Liver (tissue), 8 donors: ENCODE measurements at regions not wholly inside any gene's neighbourhood (a gene's known extent, or its start where the extent isn't known, plus 50 kb on each side); places are given as distances from the start of the nearest gene placed in this dataset.

Experiments used
- DNase-seq: peaks from one replicate; pipeline ENCODE4 v3.0.0-alpha.2; 2017; ENCODE audit warnings: low spot score
- H3K27ac ChIP-seq, 2 donors: one replicate each; pipeline ENCODE4 v1.7.0; 2013; ENCODE audit warnings: inconsistent platforms in 2 of 2, low read length in 2 of 2, control low read depth in 1 of 2, low read depth in 1 of 2, mild to moderate bottlenecking in 1 of 2
- H3K27me3 ChIP-seq, 4 donors: one replicate each; pipeline versions ENCODE4 v1.6.1 to v1.7.0; 2013; ENCODE audit warnings: low read length in 3 of 4, inconsistent platforms in 1 of 4, mild to moderate bottlenecking in 1 of 4, moderate library complexity in 1 of 4; ENCODE audit not compliant: control insufficient read depth in 4 of 4, insufficient read depth in 4 of 4
- H3K36me3 ChIP-seq, 4 donors: one replicate each; pipeline versions ENCODE4 v1.6.1 to v1.7.0; 2013; ENCODE audit warnings: low read length in 3 of 4, mild to moderate bottlenecking in 3 of 4, low read depth in 1 of 4, moderate library complexity in 1 of 4; ENCODE audit not compliant: control insufficient read depth in 4 of 4, insufficient read depth in 3 of 4
- H3K4me1 ChIP-seq, 4 donors: one replicate each; pipeline versions ENCODE4 v1.6.1 to v1.7.0; 2013; ENCODE audit warnings: low read length in 3 of 4, mild to moderate bottlenecking in 3 of 4, moderate library complexity in 1 of 4; ENCODE audit not compliant: control insufficient read depth in 4 of 4, insufficient read depth in 4 of 4
- H3K4me3 ChIP-seq, 3 donors: one replicate each; pipeline versions ENCODE4 v1.6.1 to v1.7.0; 2013; ENCODE audit warnings: low read length in 3 of 3, control low read depth in 1 of 3, low read depth in 1 of 3, mild to moderate bottlenecking in 1 of 3
- H3K9ac ChIP-seq, 2 donors: one replicate each; pipeline ENCODE4 v1.7.0; 2013; ENCODE audit warnings: low read length in 2 of 2, mild to moderate bottlenecking in 2 of 2, moderate library complexity in 2 of 2, control low read depth in 1 of 2, low read depth in 1 of 2
- H3K9me3 ChIP-seq, 4 donors: one replicate each; pipeline versions ENCODE4 v1.6.1 to v1.7.0; 2013; ENCODE audit warnings: low read length in 3 of 4; ENCODE audit not compliant: control insufficient read depth in 4 of 4
- FOXA1 ChIP-seq: IDR thresholded peaks from 2 replicates; pipeline ENCODE4 v1.6.1; 2016; ENCODE audit warnings: antibody characterized with exemption
- FOXA2 ChIP-seq: IDR thresholded peaks from 2 replicates; pipeline ENCODE4 v1.6.1; 2016; ENCODE audit warnings: antibody characterized with exemption
- GABPA ChIP-seq, 2 donors: IDR thresholded peaks in 1 of 2; conservative IDR thresholded peaks in 1 of 2; 2 replicates each; pipeline ENCODE4 v1.6.1; 2016; ENCODE audit warnings: antibody characterized with exemption in 2 of 2, mild to moderate bottlenecking in 1 of 2, moderate library complexity in 1 of 2
- HNF4G ChIP-seq: IDR thresholded peaks from 2 replicates; pipeline ENCODE4 v1.6.1; 2016; ENCODE audit warnings: antibody characterized with exemption
- JUND ChIP-seq, 2 donors: IDR thresholded peaks; 2 replicates each; pipeline ENCODE4 v1.6.1; 2016; ENCODE audit warnings: antibody characterized with exemption in 2 of 2
- NR2F2 ChIP-seq: IDR thresholded peaks from 2 replicates; pipeline ENCODE4 v1.6.1; 2016; ENCODE audit warnings: antibody characterized with exemption
- RAD21 ChIP-seq, 2 donors: IDR thresholded peaks; 2 replicates each; pipeline ENCODE4 v1.6.1; 2016; ENCODE audit warnings: antibody characterized with exemption in 2 of 2, mild to moderate bottlenecking in 2 of 2
- RXRA ChIP-seq, 2 donors: IDR thresholded peaks; 2 replicates each; pipeline ENCODE4 v1.6.1; 2017 to 2018; ENCODE audit warnings: antibody characterized with exemption in 2 of 2, mild to moderate bottlenecking in 1 of 2
- SP1 ChIP-seq: IDR thresholded peaks from 2 replicates; pipeline ENCODE4 v1.6.1; 2018; ENCODE audit warnings: antibody characterized with exemption, mild to moderate bottlenecking
- TAF1 ChIP-seq: conservative IDR thresholded peaks from 2 replicates; pipeline ENCODE4 v1.6.1; 2016; ENCODE audit warnings: antibody characterized with exemption, mild to moderate bottlenecking
- YY1 ChIP-seq: IDR thresholded peaks from 2 replicates; pipeline ENCODE4 v1.6.1; 2016; ENCODE audit warnings: antibody characterized with exemption, mild to moderate bottlenecking
- WGBS: extraction: QIAGEN DNeasy Blood & Tissue Kit; methylation state at CpG from one replicate; pipeline ENCODE4 v1.1.7; 2013; 5-methylcytosine and 5-hydroxymethylcytosine counted together
- TF ChIP-seq, protein P1 (sequence below): IDR thresholded peaks from 2 replicates; pipeline ENCODE4 v1.6.1; 2016; ENCODE audit warnings: antibody characterized with exemption, mild to moderate bottlenecking
- TF ChIP-seq, protein P2 (sequence below): fragments of 150-350 bp; IDR thresholded peaks from 2 replicates; pipeline ENCODE4 v1.5.1; 2017; ENCODE audit warnings: improper control_type of control experiment, low read depth, low read length; ENCODE audit not compliant: missing input control
- TF ChIP-seq, protein P3 (sequence below): IDR thresholded peaks from 2 replicates; pipeline ENCODE4 v1.6.1; 2016; ENCODE audit warnings: antibody characterized with exemption
- TF ChIP-seq, protein P4 (sequence below): IDR thresholded peaks from 2 replicates; pipeline ENCODE4 v1.6.1; 2016; ENCODE audit warnings: antibody characterized with exemption
- TF ChIP-seq, protein P5 (sequence below): IDR thresholded peaks from 2 replicates; pipeline ENCODE4 v1.6.1; 2016; ENCODE audit warnings: antibody characterized with exemption
- donor health status: healthy.
- donor health status: healthy.
- donor health status: healthy.
- donor health status: healthy.
- donor health status: healthy.

DNA sequence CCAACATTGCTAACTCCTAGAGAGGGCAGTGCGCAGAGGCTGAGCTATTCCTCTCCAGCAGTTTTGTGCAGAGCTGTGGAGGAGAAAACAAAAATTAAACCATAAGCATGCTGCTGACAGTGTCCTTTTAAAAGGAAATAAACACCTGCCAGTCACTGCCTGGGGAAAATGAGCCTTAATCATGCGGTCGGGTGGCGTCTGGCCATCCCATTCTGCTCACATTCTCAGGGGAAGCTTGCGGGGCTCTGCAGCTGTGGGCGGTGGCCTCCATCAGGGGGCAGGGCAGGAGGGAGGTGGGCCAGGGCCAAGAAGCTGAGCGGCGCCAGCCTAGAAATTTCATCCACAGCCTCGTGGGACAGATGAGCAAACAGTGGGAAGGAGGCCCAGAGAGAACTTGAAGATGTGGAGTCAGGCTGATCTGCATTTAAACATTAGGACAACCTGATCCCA, 71.0 kb upstream of the TP53I11 start:
- TF ChIP-seq, protein P1, sequence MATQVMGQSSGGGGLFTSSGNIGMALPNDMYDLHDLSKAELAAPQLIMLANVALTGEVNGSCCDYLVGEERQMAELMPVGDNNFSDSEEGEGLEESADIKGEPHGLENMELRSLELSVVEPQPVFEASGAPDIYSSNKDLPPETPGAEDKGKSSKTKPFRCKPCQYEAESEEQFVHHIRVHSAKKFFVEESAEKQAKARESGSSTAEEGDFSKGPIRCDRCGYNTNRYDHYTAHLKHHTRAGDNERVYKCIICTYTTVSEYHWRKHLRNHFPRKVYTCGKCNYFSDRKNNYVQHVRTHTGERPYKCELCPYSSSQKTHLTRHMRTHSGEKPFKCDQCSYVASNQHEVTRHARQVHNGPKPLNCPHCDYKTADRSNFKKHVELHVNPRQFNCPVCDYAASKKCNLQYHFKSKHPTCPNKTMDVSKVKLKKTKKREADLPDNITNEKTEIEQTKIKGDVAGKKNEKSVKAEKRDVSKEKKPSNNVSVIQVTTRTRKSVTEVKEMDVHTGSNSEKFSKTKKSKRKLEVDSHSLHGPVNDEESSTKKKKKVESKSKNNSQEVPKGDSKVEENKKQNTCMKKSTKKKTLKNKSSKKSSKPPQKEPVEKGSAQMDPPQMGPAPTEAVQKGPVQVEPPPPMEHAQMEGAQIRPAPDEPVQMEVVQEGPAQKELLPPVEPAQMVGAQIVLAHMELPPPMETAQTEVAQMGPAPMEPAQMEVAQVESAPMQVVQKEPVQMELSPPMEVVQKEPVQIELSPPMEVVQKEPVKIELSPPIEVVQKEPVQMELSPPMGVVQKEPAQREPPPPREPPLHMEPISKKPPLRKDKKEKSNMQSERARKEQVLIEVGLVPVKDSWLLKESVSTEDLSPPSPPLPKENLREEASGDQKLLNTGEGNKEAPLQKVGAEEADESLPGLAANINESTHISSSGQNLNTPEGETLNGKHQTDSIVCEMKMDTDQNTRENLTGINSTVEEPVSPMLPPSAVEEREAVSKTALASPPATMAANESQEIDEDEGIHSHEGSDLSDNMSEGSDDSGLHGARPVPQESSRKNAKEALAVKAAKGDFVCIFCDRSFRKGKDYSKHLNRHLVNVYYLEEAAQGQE: no peak
- TF ChIP-seq RAD21 (IDR thresholded peaks at IDR 0.05) (no peak), SP1 (no peak), JUND (IDR thresholded peaks at IDR 0.05) (no peak), RXRA (IDR thresholded peaks at IDR 0.05) (no peak), FOXA2 (no peak), NR2F2 (no peak), TAF1 (no peak), HNF4G (no peak), YY1 (no peak), FOXA1 (no peak), GABPA (IDR thresholded peaks at IDR 0.05 in 1 of 2, conservative IDR thresholded peaks at IDR 0.05 in 1 of 2) (no peak)
- TF ChIP-seq, protein P2, sequence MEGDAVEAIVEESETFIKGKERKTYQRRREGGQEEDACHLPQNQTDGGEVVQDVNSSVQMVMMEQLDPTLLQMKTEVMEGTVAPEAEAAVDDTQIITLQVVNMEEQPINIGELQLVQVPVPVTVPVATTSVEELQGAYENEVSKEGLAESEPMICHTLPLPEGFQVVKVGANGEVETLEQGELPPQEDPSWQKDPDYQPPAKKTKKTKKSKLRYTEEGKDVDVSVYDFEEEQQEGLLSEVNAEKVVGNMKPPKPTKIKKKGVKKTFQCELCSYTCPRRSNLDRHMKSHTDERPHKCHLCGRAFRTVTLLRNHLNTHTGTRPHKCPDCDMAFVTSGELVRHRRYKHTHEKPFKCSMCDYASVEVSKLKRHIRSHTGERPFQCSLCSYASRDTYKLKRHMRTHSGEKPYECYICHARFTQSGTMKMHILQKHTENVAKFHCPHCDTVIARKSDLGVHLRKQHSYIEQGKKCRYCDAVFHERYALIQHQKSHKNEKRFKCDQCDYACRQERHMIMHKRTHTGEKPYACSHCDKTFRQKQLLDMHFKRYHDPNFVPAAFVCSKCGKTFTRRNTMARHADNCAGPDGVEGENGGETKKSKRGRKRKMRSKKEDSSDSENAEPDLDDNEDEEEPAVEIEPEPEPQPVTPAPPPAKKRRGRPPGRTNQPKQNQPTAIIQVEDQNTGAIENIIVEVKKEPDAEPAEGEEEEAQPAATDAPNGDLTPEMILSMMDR: no peak
- TF ChIP-seq, protein P3, sequence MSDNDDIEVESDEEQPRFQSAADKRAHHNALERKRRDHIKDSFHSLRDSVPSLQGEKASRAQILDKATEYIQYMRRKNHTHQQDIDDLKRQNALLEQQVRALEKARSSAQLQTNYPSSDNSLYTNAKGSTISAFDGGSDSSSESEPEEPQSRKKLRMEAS: no peak
- TF ChIP-seq, protein P4, sequence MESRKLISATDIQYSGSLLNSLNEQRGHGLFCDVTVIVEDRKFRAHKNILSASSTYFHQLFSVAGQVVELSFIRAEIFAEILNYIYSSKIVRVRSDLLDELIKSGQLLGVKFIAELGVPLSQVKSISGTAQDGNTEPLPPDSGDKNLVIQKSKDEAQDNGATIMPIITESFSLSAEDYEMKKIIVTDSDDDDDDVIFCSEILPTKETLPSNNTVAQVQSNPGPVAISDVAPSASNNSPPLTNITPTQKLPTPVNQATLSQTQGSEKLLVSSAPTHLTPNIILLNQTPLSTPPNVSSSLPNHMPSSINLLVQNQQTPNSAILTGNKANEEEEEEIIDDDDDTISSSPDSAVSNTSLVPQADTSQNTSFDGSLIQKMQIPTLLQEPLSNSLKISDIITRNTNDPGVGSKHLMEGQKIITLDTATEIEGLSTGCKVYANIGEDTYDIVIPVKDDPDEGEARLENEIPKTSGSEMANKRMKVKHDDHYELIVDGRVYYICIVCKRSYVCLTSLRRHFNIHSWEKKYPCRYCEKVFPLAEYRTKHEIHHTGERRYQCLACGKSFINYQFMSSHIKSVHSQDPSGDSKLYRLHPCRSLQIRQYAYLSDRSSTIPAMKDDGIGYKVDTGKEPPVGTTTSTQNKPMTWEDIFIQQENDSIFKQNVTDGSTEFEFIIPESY: no peak
- TF ChIP-seq, protein P5, sequence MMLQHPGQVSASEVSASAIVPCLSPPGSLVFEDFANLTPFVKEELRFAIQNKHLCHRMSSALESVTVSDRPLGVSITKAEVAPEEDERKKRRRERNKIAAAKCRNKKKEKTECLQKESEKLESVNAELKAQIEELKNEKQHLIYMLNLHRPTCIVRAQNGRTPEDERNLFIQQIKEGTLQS: no peak
- no peaks in the 10 kb centered on the region for H3K9me3 ChIP-seq
- H3K36me3 ChIP-seq: no peaks in the 10 kb centered on the region
- H3K27ac ChIP-seq: no peak overlapping the region
- H3K4me3 ChIP-seq: no peak overlapping the region
- peaks cover 0 to 3% (median 0%) of the 10 kb centered on the region in 4 donors for H3K4me1 ChIP-seq
- no peak for DNase-seq
- H3K9ac ChIP-seq: no peak overlapping the region
- 43% methylated on average over 9 of the region's 9 CpGs for WGBS
- H3K27me3 ChIP-seq: no peaks in the 10 kb centered on the region
